ENCODE measurements at regions not wholly inside any gene's neighbourhood (a gene's known extent, or its start where the extent isn't known, plus 50 kb on each side); places are given as distances from the start of the nearest gene placed in this dataset.

- Histone ChIP-seq H3K4me1 (no peaks in the 10 kb centered on the region), H3K9me3 (peaks cover 5 to 21% of the 10 kb centered on the region in 2 donors), H3K4me3 (no peak overlapping the region), H3K36me3 (no peaks in the 10 kb centered on the region), H3K27me3 (no peaks in the 10 kb centered on the region), H3K27ac (no peak overlapping the region)
- intact Hi-C loops (cut with DNase I; ENCODE audit: low total_unique reads), result no loop called here
- DNase-seq (ENCODE audit: low spot score in 2 of 2), result no peak
- no peak for TF ChIP-seq POLR2AphosphoS5 (IDR thresholded peaks at IDR 0.05)
- no peak for TF ChIP-seq POLR2A (IDR thresholded peaks at IDR 0.05)
- TF ChIP-seq, protein P1, sequence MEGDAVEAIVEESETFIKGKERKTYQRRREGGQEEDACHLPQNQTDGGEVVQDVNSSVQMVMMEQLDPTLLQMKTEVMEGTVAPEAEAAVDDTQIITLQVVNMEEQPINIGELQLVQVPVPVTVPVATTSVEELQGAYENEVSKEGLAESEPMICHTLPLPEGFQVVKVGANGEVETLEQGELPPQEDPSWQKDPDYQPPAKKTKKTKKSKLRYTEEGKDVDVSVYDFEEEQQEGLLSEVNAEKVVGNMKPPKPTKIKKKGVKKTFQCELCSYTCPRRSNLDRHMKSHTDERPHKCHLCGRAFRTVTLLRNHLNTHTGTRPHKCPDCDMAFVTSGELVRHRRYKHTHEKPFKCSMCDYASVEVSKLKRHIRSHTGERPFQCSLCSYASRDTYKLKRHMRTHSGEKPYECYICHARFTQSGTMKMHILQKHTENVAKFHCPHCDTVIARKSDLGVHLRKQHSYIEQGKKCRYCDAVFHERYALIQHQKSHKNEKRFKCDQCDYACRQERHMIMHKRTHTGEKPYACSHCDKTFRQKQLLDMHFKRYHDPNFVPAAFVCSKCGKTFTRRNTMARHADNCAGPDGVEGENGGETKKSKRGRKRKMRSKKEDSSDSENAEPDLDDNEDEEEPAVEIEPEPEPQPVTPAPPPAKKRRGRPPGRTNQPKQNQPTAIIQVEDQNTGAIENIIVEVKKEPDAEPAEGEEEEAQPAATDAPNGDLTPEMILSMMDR (IDR thresholded peaks at IDR 0.05), result no peak
Observed at GRCh38 chr12:60616400-60616799, 1020.6 kb downstream of the SLC16A7 start.

DNA sequence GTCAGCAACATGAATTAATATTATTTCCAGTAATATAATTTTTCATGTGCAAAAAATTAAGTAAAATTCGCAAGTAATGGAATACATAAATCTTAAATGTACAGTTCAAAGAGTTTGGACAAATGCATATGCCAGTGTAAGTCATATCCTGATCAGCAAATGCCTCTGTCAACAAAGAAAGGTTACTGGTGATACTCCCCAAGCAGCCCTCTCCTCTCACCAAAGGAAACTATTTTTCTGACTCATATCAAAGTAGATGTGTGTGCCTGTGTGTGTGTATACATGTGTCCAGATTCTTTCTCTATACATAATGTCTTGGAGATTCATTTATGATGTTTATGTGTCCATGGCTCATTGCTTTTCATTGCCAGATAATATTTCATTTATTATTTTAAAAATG is 1035.0 kb downstream of the SLC16A7 start:
- Histone ChIP-seq H3K9me3 (no peaks in the 10 kb centered on the region), H3K27me3 (no peaks in the 10 kb centered on the region), H3K4me3 (no peak overlapping the region), H3K27ac (no peak overlapping the region), H3K36me3 (no peaks in the 10 kb centered on the region), H3K4me1 (no peaks in the 10 kb centered on the region)
- TF ChIP-seq POLR2AphosphoS5 (IDR thresholded peaks at IDR 0.05) (no peak), POLR2A (IDR thresholded peaks at IDR 0.05) (no peak)
- TF ChIP-seq, protein P1 (IDR thresholded peaks at IDR 0.05), result no peak
- intact Hi-C loops (cut with DNase I; ENCODE audit: low total_unique reads), result no loop called here
- no peak for DNase-seq (ENCODE audit: low spot score in 2 of 2)

GRCh38 chr12:60644076-60644475 is 1048.2 kb downstream of the SLC16A7 start:
- H3K4me1 ChIP-seq, result no peaks in the 10 kb centered on the region
- DNase-seq (ENCODE audit: low spot score in 2 of 2), result no peak
- no peak overlapping the region for H3K27ac ChIP-seq
- H3K9me3 ChIP-seq, result peaks cover 5 to 41% of the 10 kb centered on the region in 2 donors
- intact Hi-C loops (cut with DNase I; ENCODE audit: low total_unique reads), result no loop called here
- H3K36me3 ChIP-seq, result no peaks in the 10 kb centered on the region
- H3K4me3 ChIP-seq, result no peak overlapping the region
- no peak for TF ChIP-seq POLR2AphosphoS5 (IDR thresholded peaks at IDR 0.05)
- TF ChIP-seq POLR2A (IDR thresholded peaks at IDR 0.05), result no peak
- TF ChIP-seq, protein P1 (IDR thresholded peaks at IDR 0.05), result no peak
- no peaks in the 10 kb centered on the region for H3K27me3 ChIP-seq

DNA sequence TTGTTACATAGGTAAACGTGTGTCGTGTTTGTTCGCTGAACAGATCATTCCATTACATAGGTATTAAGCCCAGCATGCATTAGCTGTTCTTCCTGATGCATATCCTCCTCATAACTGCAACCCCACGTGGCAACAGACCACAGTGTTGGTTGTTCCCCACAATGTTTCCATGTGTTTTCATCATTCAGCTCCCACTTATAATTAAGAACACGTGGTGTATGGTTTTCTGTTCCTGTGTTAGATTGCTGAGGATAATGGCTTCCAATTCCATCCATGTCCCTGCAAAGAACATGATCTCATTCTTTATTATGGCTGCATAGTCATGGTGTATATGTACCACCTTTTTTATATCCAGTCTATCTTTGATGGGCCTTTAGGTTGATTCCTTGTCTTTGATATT is 1071.1 kb downstream of the SLC16A7 start:
- Histone ChIP-seq H3K4me1 (no peaks in the 10 kb centered on the region), H3K27ac (no peak overlapping the region), H3K4me3 (no peak overlapping the region), H3K9me3 (no peaks in the 10 kb centered on the region), H3K36me3 (no peaks in the 10 kb centered on the region), H3K27me3 (no peaks in the 10 kb centered on the region)
- TF ChIP-seq POLR2AphosphoS5 (IDR thresholded peaks at IDR 0.05), result no peak
- no peak for TF ChIP-seq POLR2A (IDR thresholded peaks at IDR 0.05)
- TF ChIP-seq, protein P1 (IDR thresholded peaks at IDR 0.05), result no peak
- intact Hi-C loops (cut with DNase I; ENCODE audit: low total_unique reads), result no loop called here
- no peak for DNase-seq (ENCODE audit: low spot score in 2 of 2)

DNA sequence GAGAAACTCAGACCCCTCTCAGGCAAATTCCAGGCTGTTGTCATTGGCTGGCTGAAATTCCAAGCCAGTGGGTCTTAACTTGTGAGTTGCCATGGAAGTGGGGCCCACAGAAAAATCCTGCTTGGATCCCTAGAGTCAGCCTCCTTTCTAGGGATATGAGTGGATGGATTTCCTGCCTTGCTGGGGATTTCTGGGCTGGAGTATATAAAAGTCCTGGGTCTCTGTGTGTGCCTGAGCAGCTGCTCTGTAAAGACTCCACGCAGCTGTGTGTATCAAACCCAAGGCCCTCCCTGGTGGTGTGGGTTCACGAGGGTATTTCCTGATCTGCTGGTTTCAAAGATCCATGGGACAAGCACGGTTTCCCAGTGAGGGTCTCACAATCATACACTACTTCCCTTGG is 1077.1 kb downstream of the SLC16A7 start:
- intact Hi-C loops (cut with DNase I; ENCODE audit: low total_unique reads), result no loop called here
- no peak for DNase-seq (ENCODE audit: low spot score in 2 of 2)
- Histone ChIP-seq H3K27ac (no peak overlapping the region), H3K4me1 (no peaks in the 10 kb centered on the region), H3K27me3 (no peaks in the 10 kb centered on the region), H3K9me3 (no peaks in the 10 kb centered on the region), H3K36me3 (no peaks in the 10 kb centered on the region), H3K4me3 (no peak overlapping the region)
- TF ChIP-seq POLR2A (IDR thresholded peaks at IDR 0.05) (no peak), POLR2AphosphoS5 (IDR thresholded peaks at IDR 0.05) (no peak)
- TF ChIP-seq, protein P1 (IDR thresholded peaks at IDR 0.05), result no peak

Data from breast epithelium (tissue), 4 donors.